ENCODE measurements at regions not wholly inside any gene's neighbourhood (a gene's known extent, or its start where the extent isn't known, plus 50 kb on each side); places are given as distances from the start of the nearest gene placed in this dataset.

DNA sequence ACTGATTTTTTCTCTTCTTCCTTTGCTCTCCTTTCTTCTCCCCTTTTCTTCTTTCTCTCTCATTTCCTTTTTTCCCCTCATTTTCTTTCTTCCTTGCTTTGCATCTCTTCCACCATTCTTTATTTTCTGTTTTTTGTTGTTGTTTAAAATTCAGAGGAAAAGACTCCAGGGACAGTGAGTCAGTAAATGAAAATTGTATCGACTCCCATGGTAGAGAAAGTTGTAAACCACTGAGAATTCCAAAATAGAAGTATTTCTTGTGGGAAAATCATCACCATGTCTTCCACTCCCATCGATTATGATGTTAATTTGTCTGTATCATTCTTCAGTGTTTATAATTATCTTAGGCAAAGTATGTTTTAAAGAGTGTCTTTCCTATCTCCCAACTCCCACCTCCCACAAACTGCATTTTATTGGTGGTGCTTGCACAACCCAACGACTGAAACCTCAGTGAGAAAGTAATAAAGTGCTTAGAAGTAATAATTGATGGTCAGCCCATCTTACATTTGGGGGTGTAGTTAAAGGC lies 134.3 kb downstream of the IRS1 start:
- POLR2A ChIA-PET: no interaction called here
- peaks cover 9% of the 10 kb centered on the region for H3K4me1 ChIP-seq (ENCODE audit: control insufficient read depth, insufficient read depth, low read length)
- no peak overlapping the region for H3K4me3 ChIP-seq (ENCODE audit: low read depth, low read length)
- no peak for TF ChIP-seq OVOL3 (tag by site-specific recombination; IDR thresholded peaks at IDR 0.05)
- TF ChIP-seq ZNF585B (tag by site-specific recombination; IDR thresholded peaks at IDR 0.05): no peak
- TF ChIP-seq, protein P1, sequence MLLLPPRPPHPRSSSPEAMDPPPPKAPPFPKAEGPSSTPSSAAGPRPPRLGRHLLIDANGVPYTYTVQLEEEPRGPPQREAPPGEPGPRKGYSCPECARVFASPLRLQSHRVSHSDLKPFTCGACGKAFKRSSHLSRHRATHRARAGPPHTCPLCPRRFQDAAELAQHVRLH (tag by site-specific recombination; IDR thresholded peaks at IDR 0.05): no peak
- TF ChIP-seq ZNF140 (tag by site-specific recombination; IDR thresholded peaks at IDR 0.05): no peak
- TF ChIP-seq, protein P2, sequence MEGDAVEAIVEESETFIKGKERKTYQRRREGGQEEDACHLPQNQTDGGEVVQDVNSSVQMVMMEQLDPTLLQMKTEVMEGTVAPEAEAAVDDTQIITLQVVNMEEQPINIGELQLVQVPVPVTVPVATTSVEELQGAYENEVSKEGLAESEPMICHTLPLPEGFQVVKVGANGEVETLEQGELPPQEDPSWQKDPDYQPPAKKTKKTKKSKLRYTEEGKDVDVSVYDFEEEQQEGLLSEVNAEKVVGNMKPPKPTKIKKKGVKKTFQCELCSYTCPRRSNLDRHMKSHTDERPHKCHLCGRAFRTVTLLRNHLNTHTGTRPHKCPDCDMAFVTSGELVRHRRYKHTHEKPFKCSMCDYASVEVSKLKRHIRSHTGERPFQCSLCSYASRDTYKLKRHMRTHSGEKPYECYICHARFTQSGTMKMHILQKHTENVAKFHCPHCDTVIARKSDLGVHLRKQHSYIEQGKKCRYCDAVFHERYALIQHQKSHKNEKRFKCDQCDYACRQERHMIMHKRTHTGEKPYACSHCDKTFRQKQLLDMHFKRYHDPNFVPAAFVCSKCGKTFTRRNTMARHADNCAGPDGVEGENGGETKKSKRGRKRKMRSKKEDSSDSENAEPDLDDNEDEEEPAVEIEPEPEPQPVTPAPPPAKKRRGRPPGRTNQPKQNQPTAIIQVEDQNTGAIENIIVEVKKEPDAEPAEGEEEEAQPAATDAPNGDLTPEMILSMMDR (tag by site-specific recombination; IDR thresholded peaks at IDR 0.05): no peak
- no peak for TF ChIP-seq ZBTB1 (tag by site-specific recombination; IDR thresholded peaks at IDR 0.05)
- TF ChIP-seq, protein P3, sequence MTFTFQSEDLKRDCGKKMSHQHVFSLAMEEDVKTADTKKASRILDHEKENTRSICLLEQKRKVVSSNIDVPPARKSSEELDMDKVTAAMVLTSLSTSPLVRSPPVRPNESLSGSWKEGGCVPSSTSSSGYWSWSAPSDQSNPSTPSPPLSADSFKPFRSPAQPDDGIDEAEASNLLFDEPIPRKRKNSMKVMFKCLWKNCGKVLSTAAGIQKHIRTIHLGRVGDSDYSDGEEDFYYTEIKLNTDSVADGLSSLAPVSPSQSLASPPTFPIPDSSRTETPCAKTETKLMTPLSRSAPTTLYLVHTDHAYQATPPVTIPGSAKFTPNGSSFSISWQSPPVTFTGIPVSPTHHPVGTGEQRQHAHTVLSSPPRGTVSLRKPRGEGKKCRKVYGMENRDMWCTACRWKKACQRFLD (tag by site-specific recombination; IDR thresholded peaks at IDR 0.05): no peak
- no peak for TF ChIP-seq ZNF777 (tag by site-specific recombination; IDR thresholded peaks at IDR 0.05; ENCODE audit: borderline replicate concordance)
- TF ChIP-seq, protein P4, sequence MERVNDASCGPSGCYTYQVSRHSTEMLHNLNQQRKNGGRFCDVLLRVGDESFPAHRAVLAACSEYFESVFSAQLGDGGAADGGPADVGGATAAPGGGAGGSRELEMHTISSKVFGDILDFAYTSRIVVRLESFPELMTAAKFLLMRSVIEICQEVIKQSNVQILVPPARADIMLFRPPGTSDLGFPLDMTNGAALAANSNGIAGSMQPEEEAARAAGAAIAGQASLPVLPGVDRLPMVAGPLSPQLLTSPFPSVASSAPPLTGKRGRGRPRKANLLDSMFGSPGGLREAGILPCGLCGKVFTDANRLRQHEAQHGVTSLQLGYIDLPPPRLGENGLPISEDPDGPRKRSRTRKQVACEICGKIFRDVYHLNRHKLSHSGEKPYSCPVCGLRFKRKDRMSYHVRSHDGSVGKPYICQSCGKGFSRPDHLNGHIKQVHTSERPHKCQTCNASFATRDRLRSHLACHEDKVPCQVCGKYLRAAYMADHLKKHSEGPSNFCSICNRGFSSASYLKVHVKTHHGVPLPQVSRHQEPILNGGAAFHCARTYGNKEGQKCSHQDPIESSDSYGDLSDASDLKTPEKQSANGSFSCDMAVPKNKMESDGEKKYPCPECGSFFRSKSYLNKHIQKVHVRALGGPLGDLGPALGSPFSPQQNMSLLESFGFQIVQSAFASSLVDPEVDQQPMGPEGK (tag by site-specific recombination; IDR thresholded peaks at IDR 0.05): no peak
- no peak for TF ChIP-seq ZNF138 (tag by site-specific recombination; IDR thresholded peaks at IDR 0.05; ENCODE audit: borderline replicate concordance)
- H3K9me3 ChIP-seq (ENCODE audit: control insufficient read depth, insufficient read depth, low read depth, low read length): no peaks in the 10 kb centered on the region
- H3K36me3 ChIP-seq (ENCODE audit: control insufficient read depth in 2 of 2, insufficient read depth in 1 of 2, low read length in 2 of 2): no peaks in the 10 kb centered on the region
- H3K27ac ChIP-seq (ENCODE audit: extremely low read depth, low read depth, low read length): no peak overlapping the region
- CTCF ChIA-PET: no interaction called here

DNA sequence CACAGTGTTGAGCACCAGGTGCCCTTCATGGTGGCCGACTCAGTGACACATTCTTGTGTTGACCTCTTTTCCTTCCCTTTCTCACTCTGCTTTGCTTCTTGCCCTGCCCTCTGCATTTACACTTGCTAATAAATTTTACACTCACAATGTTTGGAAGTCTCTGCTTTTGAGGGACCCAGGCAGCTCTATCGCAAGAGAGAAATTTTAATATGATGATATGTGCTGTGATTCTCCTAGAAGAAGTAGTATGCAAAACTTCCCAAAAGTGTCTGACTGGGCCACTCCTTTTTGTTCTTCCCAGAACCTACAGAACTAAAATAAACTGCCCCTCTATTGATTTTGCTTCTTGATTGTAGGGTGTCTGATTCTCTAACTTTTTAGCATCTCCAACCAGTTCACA lies 135.0 kb downstream of the IRS1 start:
- Histone ChIP-seq H3K4me1 (ENCODE audit: control insufficient read depth, insufficient read depth, low read length) (peaks cover 9% of the 10 kb centered on the region), H3K36me3 (ENCODE audit: control insufficient read depth in 2 of 2, insufficient read depth in 1 of 2, low read length in 2 of 2) (no peaks in the 10 kb centered on the region), H3K9me3 (ENCODE audit: control insufficient read depth, insufficient read depth, low read depth, low read length) (no peaks in the 10 kb centered on the region), H3K4me3 (ENCODE audit: low read depth, low read length) (no peak overlapping the region), H3K27ac (ENCODE audit: extremely low read depth, low read depth, low read length) (no peak overlapping the region)
- TF ChIP-seq TRIM28 (IDR thresholded peaks at IDR 0.05; ENCODE audit: borderline replicate concordance, low read length) (no peak), ZNF555 (tag by site-specific recombination; conservative IDR thresholded peaks at IDR 0.05) (no peak), ZNF560 (tag by site-specific recombination; IDR thresholded peaks at IDR 0.05; ENCODE audit: borderline replicate concordance) (no peak), OSR2 (tag by site-specific recombination; IDR thresholded peaks at IDR 0.05) (no peak), ZFP69B (tag by site-specific recombination; IDR thresholded peaks at IDR 0.05) (no peak), ZBTB8A (tag by site-specific recombination; IDR thresholded peaks at IDR 0.05) (no peak), ZNF221 (tag by site-specific recombination; IDR thresholded peaks at IDR 0.05; ENCODE audit: borderline replicate concordance) (no peak), ZSCAN23 (tag by site-specific recombination; IDR thresholded peaks at IDR 0.05) (no peak), ZNF138 (tag by site-specific recombination; IDR thresholded peaks at IDR 0.05; ENCODE audit: borderline replicate concordance) (no peak), SALL2 (tag by site-specific recombination; IDR thresholded peaks at IDR 0.05; ENCODE audit: borderline replicate concordance) (no peak)
- TF ChIP-seq, protein P5, sequence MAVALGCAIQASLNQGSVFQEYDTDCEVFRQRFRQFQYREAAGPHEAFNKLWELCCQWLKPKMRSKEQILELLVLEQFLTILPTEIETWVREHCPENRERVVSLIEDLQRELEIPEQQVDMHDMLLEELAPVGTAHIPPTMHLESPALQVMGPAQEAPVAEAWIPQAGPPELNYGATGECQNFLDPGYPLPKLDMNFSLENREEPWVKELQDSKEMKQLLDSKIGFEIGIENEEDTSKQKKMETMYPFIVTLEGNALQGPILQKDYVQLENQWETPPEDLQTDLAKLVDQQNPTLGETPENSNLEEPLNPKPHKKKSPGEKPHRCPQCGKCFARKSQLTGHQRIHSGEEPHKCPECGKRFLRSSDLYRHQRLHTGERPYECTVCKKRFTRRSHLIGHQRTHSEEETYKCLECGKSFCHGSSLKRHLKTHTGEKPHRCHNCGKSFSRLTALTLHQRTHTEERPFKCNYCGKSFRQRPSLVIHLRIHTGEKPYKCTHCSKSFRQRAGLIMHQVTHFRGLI (tag by site-specific recombination; IDR thresholded peaks at IDR 0.05): no peak
- TF ChIP-seq, protein P6, sequence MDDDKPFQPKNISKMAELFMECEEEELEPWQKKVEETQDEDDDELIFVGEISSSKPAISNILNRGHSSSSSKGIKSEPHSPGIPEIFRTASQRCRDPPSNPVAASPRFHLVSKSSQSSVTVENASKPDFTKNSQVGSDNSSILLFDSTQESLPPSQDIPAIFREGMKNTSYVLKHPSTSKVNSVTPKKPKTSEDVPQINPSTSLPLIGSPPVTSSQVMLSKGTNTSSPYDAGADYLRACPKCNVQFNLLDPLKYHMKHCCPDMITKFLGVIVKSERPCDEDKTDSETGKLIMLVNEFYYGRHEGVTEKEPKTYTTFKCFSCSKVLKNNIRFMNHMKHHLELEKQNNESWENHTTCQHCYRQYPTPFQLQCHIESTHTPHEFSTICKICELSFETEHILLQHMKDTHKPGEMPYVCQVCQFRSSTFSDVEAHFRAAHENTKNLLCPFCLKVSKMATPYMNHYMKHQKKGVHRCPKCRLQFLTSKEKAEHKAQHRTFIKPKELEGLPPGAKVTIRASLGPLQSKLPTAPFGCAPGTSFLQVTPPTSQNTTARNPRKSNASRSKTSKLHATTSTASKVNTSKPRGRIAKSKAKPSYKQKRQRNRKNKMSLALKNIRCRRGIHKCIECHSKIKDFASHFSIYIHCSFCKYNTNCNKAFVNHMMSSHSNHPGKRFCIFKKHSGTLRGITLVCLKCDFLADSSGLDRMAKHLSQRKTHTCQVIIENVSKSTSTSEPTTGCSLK (tag by site-specific recombination; IDR thresholded peaks at IDR 0.05): no peak
- TF ChIP-seq, protein P1 (tag by site-specific recombination; IDR thresholded peaks at IDR 0.05): no peak
- ChIA-PET POLR2A (no interaction called here), CTCF (no interaction called here)
